ENCODE measurements at regions not wholly inside any gene's neighbourhood (a gene's known extent, or its start where the extent isn't known, plus 50 kb on each side); places are given as distances from the start of the nearest gene placed in this dataset.
A peak's percentile ranks its signal among the peaks of the same experiment; 100 is the strongest.
"Not testable (repeated sequence)": the region's sequence is repeated elsewhere in the genome, so short reads cannot be mapped to it uniquely, and the experiment has no call there.

- no peak for DNase-seq (ENCODE audit: low read depth, low spot score)
- in situ Hi-C loops (cut with HindIII; ENCODE audit: low pct_unique_long_range_greater_than_20kb, low sequenced_read_pairs), result no loop called here
Observed at GRCh38 chr3:147471741-147472140, 62.6 kb downstream of the ZIC1 start.

GRCh38 chr3:147472846-147473245 lies 63.7 kb downstream of the ZIC1 start:
- in situ Hi-C loops (cut with HindIII; ENCODE audit: low pct_unique_long_range_greater_than_20kb, low sequenced_read_pairs), result no loop called here
- DNase-seq (ENCODE audit: low read depth, low spot score), result no peak

- in situ Hi-C loops (cut with HindIII; ENCODE audit: low pct_unique_long_range_greater_than_20kb, low sequenced_read_pairs), result no loop called here
Observed at GRCh38 chr3:147483145-147483544, 74.0 kb downstream of the ZIC1 start.

GRCh38 chr3:147483578-147483977 lies 74.4 kb downstream of the ZIC1 start:
- in situ Hi-C loops (cut with HindIII; ENCODE audit: low pct_unique_long_range_greater_than_20kb, low sequenced_read_pairs), result no loop called here
- no peak for DNase-seq (ENCODE audit: low read depth, low spot score)

More at GRCh38 chr3:147483145-147483544, 74.0 kb downstream of the ZIC1 start:
- DNase-seq (ENCODE audit: low read depth, low spot score), result no peak

- in situ Hi-C loops (cut with HindIII; ENCODE audit: low pct_unique_long_range_greater_than_20kb, low sequenced_read_pairs), result no loop called here
Observed at GRCh38 chr3:147493065-147493464, 83.9 kb downstream of the ZIC1 start.

GRCh38 chr3:147493666-147494065 lies 84.5 kb downstream of the ZIC1 start:
- in situ Hi-C loops (cut with HindIII; ENCODE audit: low pct_unique_long_range_greater_than_20kb, low sequenced_read_pairs), result no loop called here
- peak; percentile 74 for DNase-seq (ENCODE audit: low read depth, low spot score)

More at GRCh38 chr3:147493065-147493464, 83.9 kb downstream of the ZIC1 start:
- DNase-seq (ENCODE audit: low read depth, low spot score), result no peak

GRCh38 chr3:147497286-147497685 lies 88.1 kb downstream of the ZIC1 start:
- in situ Hi-C loops (cut with HindIII; ENCODE audit: low pct_unique_long_range_greater_than_20kb, low sequenced_read_pairs), result no loop called here
- no peak for DNase-seq (ENCODE audit: low read depth, low spot score)

GRCh38 chr3:147507638-147508286 lies 98.6 kb downstream of the ZIC1 start:
- in situ Hi-C loops (cut with HindIII; ENCODE audit: low pct_unique_long_range_greater_than_20kb, low sequenced_read_pairs), result no loop called here
- DNase-seq (ENCODE audit: low read depth, low spot score), result no peak

- in situ Hi-C loops (cut with HindIII; ENCODE audit: low pct_unique_long_range_greater_than_20kb, low sequenced_read_pairs), result no loop called here
- no peak for DNase-seq (ENCODE audit: low read depth, low spot score)
Observed at GRCh38 chr3:147509448-147509847, 100.3 kb downstream of the ZIC1 start.

- in situ Hi-C loops (cut with HindIII; ENCODE audit: low pct_unique_long_range_greater_than_20kb, low sequenced_read_pairs), result no loop called here
- DNase-seq (ENCODE audit: low read depth, low spot score), result no peak
Observed at GRCh38 chr3:147513785-147514184, 104.6 kb downstream of the ZIC1 start.

GRCh38 chr3:147514366-147515160 lies 105.4 kb downstream of the ZIC1 start:
- DNase-seq (ENCODE audit: low read depth, low spot score), result no peak
- in situ Hi-C loops (cut with HindIII; ENCODE audit: low pct_unique_long_range_greater_than_20kb, low sequenced_read_pairs), result no loop called here

- no peak for DNase-seq (ENCODE audit: low read depth, low spot score)
- in situ Hi-C loops (cut with HindIII; ENCODE audit: low pct_unique_long_range_greater_than_20kb, low sequenced_read_pairs), result no loop called here
Observed at GRCh38 chr3:147518465-147518864, 109.3 kb downstream of the ZIC1 start.

- in situ Hi-C loops (cut with HindIII; ENCODE audit: low pct_unique_long_range_greater_than_20kb, low sequenced_read_pairs), result no loop called here
- DNase-seq (ENCODE audit: low read depth, low spot score), result no peak
Observed at GRCh38 chr3:147521646-147522045, 112.5 kb downstream of the ZIC1 start.

- in situ Hi-C loops (cut with HindIII; ENCODE audit: low pct_unique_long_range_greater_than_20kb, low sequenced_read_pairs); DNase-seq (ENCODE audit: low read depth, low spot score): not testable (repeated sequence)
Observed at GRCh38 chr3:147522780-147523179, 113.6 kb downstream of the ZIC1 start.

GRCh38 chr3:147529551-147529950 lies 120.4 kb downstream of the ZIC1 start:
- DNase-seq (ENCODE audit: low read depth, low spot score), result no peak
- in situ Hi-C loops (cut with HindIII; ENCODE audit: low pct_unique_long_range_greater_than_20kb, low sequenced_read_pairs), result no loop called here

- DNase-seq (ENCODE audit: low read depth, low spot score), result no peak
- in situ Hi-C loops (cut with HindIII; ENCODE audit: low pct_unique_long_range_greater_than_20kb, low sequenced_read_pairs), result no loop called here
Observed at GRCh38 chr3:147538034-147538433, 128.9 kb downstream of the ZIC1 start.

GRCh38 chr3:147540921-147541320 lies 131.8 kb downstream of the ZIC1 start:
- in situ Hi-C loops (cut with HindIII; ENCODE audit: low pct_unique_long_range_greater_than_20kb, low sequenced_read_pairs), result no loop called here
- DNase-seq (ENCODE audit: low read depth, low spot score), result no peak

- in situ Hi-C loops (cut with HindIII; ENCODE audit: low pct_unique_long_range_greater_than_20kb, low sequenced_read_pairs), result no loop called here
Observed at GRCh38 chr3:147544290-147544689, 135.1 kb downstream of the ZIC1 start.

GRCh38 chr3:147551491-147551890 lies 142.3 kb downstream of the ZIC1 start:
- in situ Hi-C loops (cut with HindIII; ENCODE audit: low pct_unique_long_range_greater_than_20kb, low sequenced_read_pairs), result no loop called here
- DNase-seq (ENCODE audit: low read depth, low spot score), result no peak

More at GRCh38 chr3:147544290-147544689, 135.1 kb downstream of the ZIC1 start:
- DNase-seq (ENCODE audit: low read depth, low spot score), result no peak
